Fibroblast of lung (primary cell): ENCODE measurements at regions not wholly inside any gene's neighbourhood (a gene's known extent, or its start where the extent isn't known, plus 50 kb on each side); places are given as distances from the start of the nearest gene placed in this dataset.

Source experiments
- DNase-seq, 2 donors: peaks; one replicate each; pipeline versions ENCODE4 v3.0.0 to v3.0.0-alpha.2; 2010; ENCODE audit warnings: low read depth in 2 of 2
- H2AFZ ChIP-seq: 2 replicates; pipeline ENCODE4 v1.5.1; 2012; ENCODE audit warnings: low read length, control low read depth, inconsistent platforms
- H3K27ac ChIP-seq: 2 replicates; pipeline ENCODE4 v1.5.1; 2011; ENCODE audit warnings: low read length, control low read depth; ENCODE audit not compliant: insufficient read depth
- H3K27me3 ChIP-seq: 2 replicates; pipeline ENCODE4 v1.5.1; 2011; ENCODE audit warnings: mild to moderate bottlenecking, low read length; ENCODE audit not compliant: control insufficient read depth, insufficient read depth
- H3K36me3 ChIP-seq: 2 replicates; pipeline ENCODE4 v1.5.1; 2011; ENCODE audit warnings: low read length; ENCODE audit not compliant: control insufficient read depth, insufficient read depth
- H3K4me1 ChIP-seq: 2 replicates; pipeline ENCODE4 v1.5.1; 2011; ENCODE audit warnings: low read length; ENCODE audit not compliant: control insufficient read depth, insufficient read depth; ENCODE audit errors: extremely low read depth
- H3K4me2 ChIP-seq: 2 replicates; pipeline ENCODE4 v1.5.1; 2011; ENCODE audit warnings: low read length, control low read depth; ENCODE audit not compliant: insufficient read depth; ENCODE audit errors: extremely low read depth
- H3K4me3 ChIP-seq, 4 experiments: fragments of 200-600 bp in 1 of 4; sonication (generic) in 1 of 4; replicated peaks in 1 of 4; 2 replicates each; pipeline ENCODE4 v1.5.1; 2011 to 2016; ENCODE audit warnings: low read length in 4 of 4, low read depth in 3 of 4, mild to moderate bottlenecking in 3 of 4, control low read depth in 2 of 4, inconsistent platforms in 1 of 4, mixed read lengths in 1 of 4; ENCODE audit not compliant: insufficient read depth in 1 of 4; ENCODE audit errors: control extremely low read depth in 1 of 4
- H3K79me2 ChIP-seq: 2 replicates; pipeline ENCODE4 v1.5.1; 2012; ENCODE audit warnings: mild to moderate bottlenecking, low read length, inconsistent platforms; ENCODE audit not compliant: control insufficient read depth, insufficient read depth
- H3K9ac ChIP-seq: 2 replicates; pipeline ENCODE4 v1.5.1; 2011; ENCODE audit warnings: mild to moderate bottlenecking, low read length, control low read depth; ENCODE audit not compliant: insufficient read depth
- H3K9me3 ChIP-seq: 2 replicates; pipeline ENCODE4 v1.5.1; 2012; ENCODE audit warnings: low read depth, low read length; ENCODE audit not compliant: control insufficient read depth, insufficient read depth
- H4K20me1 ChIP-seq: 2 replicates; pipeline ENCODE4 v1.5.1; 2011; ENCODE audit warnings: low read length; ENCODE audit not compliant: control insufficient read depth, insufficient read depth; ENCODE audit errors: extremely low read depth
- CTCF ChIP-seq, 2 donors: IDR thresholded peaks in 1 of 2; conservative IDR thresholded peaks in 1 of 2; 1 replicate in 1 of 2; 2 replicates in 1 of 2; pipeline ENCODE4 v1.5.1; 2011 to 2012; ENCODE audit warnings: low read length in 2 of 2, control low read depth in 1 of 2, inconsistent platforms in 1 of 2, low read depth in 1 of 2, mild to moderate bottlenecking in 1 of 2
- EZH2 ChIP-seq: IDR thresholded peaks from 2 replicates; pipeline ENCODE4 v1.5.1; 2012; ENCODE audit warnings: low read length, control low read depth, mild to moderate bottlenecking; ENCODE audit errors: missing control alignments

DNA sequence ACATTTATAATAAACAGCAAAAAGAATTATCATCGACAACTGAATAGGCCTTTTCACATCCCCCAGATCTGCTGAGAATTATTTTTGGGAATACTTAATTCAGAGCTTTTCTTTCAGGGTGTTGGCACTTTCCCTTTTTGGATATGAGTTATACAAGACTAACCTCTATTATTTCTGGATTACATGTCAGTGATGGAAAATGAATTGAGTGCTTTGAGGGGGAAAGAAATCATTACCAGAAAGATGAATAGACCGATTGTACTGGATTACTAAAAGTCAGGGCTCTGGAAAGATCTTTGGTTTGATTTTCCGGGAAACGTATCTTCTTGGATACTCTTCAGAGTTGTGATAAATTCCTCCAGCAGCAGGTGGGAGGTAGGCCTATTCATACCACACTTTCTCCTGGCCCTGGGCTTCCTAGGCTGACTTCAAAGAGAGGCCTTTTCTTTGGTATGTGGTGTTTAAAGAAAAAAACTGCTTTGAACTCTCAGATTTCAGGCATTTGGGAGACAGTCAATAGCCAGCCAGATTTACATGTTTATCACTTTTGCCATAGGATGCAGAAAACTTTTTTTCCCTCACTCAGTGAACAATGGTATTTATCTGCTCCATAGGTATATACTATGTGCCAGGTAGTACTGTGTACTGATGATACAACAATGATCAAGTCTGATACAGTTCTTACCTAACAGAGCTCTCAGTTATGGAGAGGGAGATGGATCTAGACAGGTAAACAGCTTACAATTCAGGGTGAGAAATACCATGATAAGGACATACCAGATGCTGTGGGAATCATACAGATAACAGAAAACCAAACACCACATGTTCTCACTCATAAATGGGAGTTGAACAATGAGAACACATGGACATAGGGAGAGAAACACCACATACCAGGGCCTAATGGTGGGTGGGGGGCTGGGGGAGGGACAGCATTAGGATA is 63.3 kb upstream of the ACTR3 start:
- DNase-seq = peak in 1 of 2 donors; percentile 44
- no peaks in the 10 kb centered on the region for H4K20me1 ChIP-seq
- no peaks in the 10 kb centered on the region for H3K27me3 ChIP-seq
- H3K4me3 ChIP-seq = no peak overlapping the region
- no peak overlapping the region for H3K4me2 ChIP-seq
- no peaks in the 10 kb centered on the region for H3K4me1 ChIP-seq
- no peaks in the 10 kb centered on the region for H3K36me3 ChIP-seq
- no peak overlapping the region for H2AFZ ChIP-seq
- H3K9me3 ChIP-seq = no peaks in the 10 kb centered on the region
- H3K27ac ChIP-seq = no peak overlapping the region
- no peak for TF ChIP-seq EZH2
- TF ChIP-seq CTCF (conservative IDR thresholded peaks at IDR 0.05 in 1 of 2, IDR thresholded peaks at IDR 0.05 in 1 of 2; ENCODE audit: low read depth in 1 of 2, low read length in 2 of 2) = no peak
- no peaks in the 10 kb centered on the region for H3K79me2 ChIP-seq
- H3K9ac ChIP-seq = no peak overlapping the region

DNA sequence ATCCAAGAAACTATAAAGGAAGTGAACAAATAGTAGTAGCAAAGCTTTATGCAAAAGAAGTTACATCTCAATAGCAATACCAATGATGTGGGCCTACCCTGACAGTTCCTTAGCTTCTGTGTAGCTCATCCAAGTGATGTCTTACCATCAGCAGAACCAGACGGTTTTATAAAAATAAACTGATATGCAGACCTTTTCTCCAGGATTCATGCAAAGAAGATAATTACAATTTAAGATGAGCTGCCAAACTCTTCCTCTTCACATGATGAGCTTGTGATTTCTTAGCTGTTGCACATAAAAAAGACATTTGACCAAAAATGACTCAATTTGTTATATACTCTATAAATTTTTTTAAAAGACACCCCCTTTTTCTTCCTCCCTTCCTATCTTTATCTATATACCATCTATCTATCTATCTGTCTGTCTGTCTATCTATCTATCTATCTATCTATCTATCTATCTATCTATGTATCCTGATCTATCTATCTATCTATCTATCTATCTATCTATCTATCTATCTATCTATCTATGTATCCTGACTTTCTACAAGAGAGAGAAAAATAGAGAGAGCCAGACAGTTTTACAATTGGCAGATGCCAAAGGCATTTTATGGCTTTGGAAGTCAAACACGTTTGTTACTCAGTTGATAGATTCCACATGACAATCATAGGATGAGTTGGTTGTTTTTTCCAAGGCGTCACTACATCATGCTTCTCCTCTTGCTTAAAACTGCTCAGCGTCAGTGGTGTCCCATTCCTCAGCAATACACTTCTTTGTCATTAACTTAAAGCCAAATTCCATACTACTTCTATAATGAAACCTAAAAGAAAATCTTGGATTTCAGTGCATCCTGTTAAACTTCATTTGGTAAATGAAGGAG is 65.9 kb upstream of the ACTR3 start:
- Histone ChIP-seq H3K79me2 (no peaks in the 10 kb centered on the region), H3K27ac (no peak overlapping the region), H3K9me3 (no peaks in the 10 kb centered on the region), H4K20me1 (no peaks in the 10 kb centered on the region), H3K36me3 (no peaks in the 10 kb centered on the region), H3K9ac (no peak overlapping the region), H3K27me3 (no peaks in the 10 kb centered on the region), H3K4me1 (no peaks in the 10 kb centered on the region), H2AFZ (no peak overlapping the region), H3K4me2 (no peak overlapping the region), H3K4me3 (no peak overlapping the region)
- no peak for DNase-seq
- TF ChIP-seq CTCF (conservative IDR thresholded peaks at IDR 0.05 in 1 of 2, IDR thresholded peaks at IDR 0.05 in 1 of 2; ENCODE audit: low read depth in 1 of 2, low read length in 2 of 2) (no peak), EZH2 (no peak)
